H9 (cell line): ENCODE measurements at regions not wholly inside any gene's neighbourhood (a gene's known extent, or its start where the extent isn't known, plus 50 kb on each side); places are given as distances from the start of the nearest gene placed in this dataset.

Experiments
- DNase-seq: peaks from one replicate; pipeline ENCODE4 v3.0.0-alpha.2; 2017
- H2AFZ ChIP-seq: one replicate; pipeline ENCODE4 v1.6.1; 2013; ENCODE audit warnings: mild to moderate bottlenecking, low read length, control low read depth, moderate library complexity
- H2AK5ac ChIP-seq: 2 replicates; pipeline ENCODE4 v1.6.1; 2013; ENCODE audit warnings: low read length, control low read depth, mixed read lengths; ENCODE audit not compliant: insufficient read length
- H2BK120ac ChIP-seq: one replicate; pipeline ENCODE4 v1.6.1; 2013; ENCODE audit warnings: low read depth, mild to moderate bottlenecking, low read length, control low read depth, inconsistent platforms; ENCODE audit not compliant: poor library complexity, severe bottlenecking
- H2BK12ac ChIP-seq: 2 replicates; pipeline ENCODE4 v1.6.1; 2013; ENCODE audit warnings: low read length, control low read depth, mixed read lengths, low read depth; ENCODE audit not compliant: insufficient read length
- H2BK15ac ChIP-seq: 2 replicates; pipeline ENCODE4 v1.6.1; 2013; ENCODE audit warnings: low read depth, low read length, control low read depth
- H2BK20ac ChIP-seq: one replicate; pipeline ENCODE4 v1.6.1; 2013; ENCODE audit warnings: low read depth, mild to moderate bottlenecking, low read length, control low read depth, inconsistent platforms; ENCODE audit not compliant: poor library complexity, severe bottlenecking
- H2BK5ac ChIP-seq: 2 replicates; pipeline ENCODE4 v1.6.1; 2013; ENCODE audit warnings: low read length, control low read depth, mixed read lengths; ENCODE audit not compliant: insufficient read length
- H3K14ac ChIP-seq: 2 replicates; pipeline ENCODE4 v1.6.1; 2013; ENCODE audit warnings: low read length, control low read depth; ENCODE audit not compliant: insufficient read depth
- H3K18ac ChIP-seq: 2 replicates; pipeline ENCODE4 v1.6.1; 2013; ENCODE audit warnings: low read depth, mild to moderate bottlenecking, mixed read lengths, low read length, control low read depth; ENCODE audit not compliant: insufficient read length
- H3K23ac ChIP-seq: 2 replicates; pipeline ENCODE4 v1.6.1; 2013; ENCODE audit warnings: low read length, control low read depth, mixed read lengths, low read depth; ENCODE audit not compliant: insufficient read length
- H3K23me2 ChIP-seq: 2 replicates; pipeline ENCODE4 v1.6.1; 2013; ENCODE audit warnings: low read depth, mild to moderate bottlenecking, mixed read lengths, low read length, control low read depth; ENCODE audit not compliant: insufficient read length, poor library complexity, severe bottlenecking
- H3K27ac ChIP-seq: 2 replicates; pipeline ENCODE4 v1.5.1; 2013; ENCODE audit warnings: low read length, control low read depth, mixed read lengths, low read depth; ENCODE audit not compliant: insufficient read length
- H3K27me3 ChIP-seq: 2 replicates; pipeline ENCODE4 v1.6.1; 2013; ENCODE audit warnings: low read length, control low read depth, inconsistent platforms; ENCODE audit not compliant: insufficient read depth
- H3K4ac ChIP-seq: 2 replicates; pipeline ENCODE4 v1.6.1; 2013; ENCODE audit warnings: low read depth, mild to moderate bottlenecking, control low read depth, inconsistent platforms, low read length, moderate library complexity
- H3K4me1 ChIP-seq: 2 replicates; pipeline ENCODE4 v1.6.1; 2013; ENCODE audit warnings: low read length, control low read depth, inconsistent platforms; ENCODE audit not compliant: insufficient read depth
- H3K4me2 ChIP-seq: 2 replicates; pipeline ENCODE4 v1.6.1; 2013; ENCODE audit warnings: low read length, control low read depth, mixed read lengths; ENCODE audit not compliant: insufficient read length, insufficient read depth
- H3K56ac ChIP-seq: 2 replicates; pipeline ENCODE4 v1.6.1; 2013; ENCODE audit warnings: low read depth, mild to moderate bottlenecking, mixed read lengths, low read length, control low read depth; ENCODE audit not compliant: insufficient read length
- H3K79me1 ChIP-seq: 2 replicates; pipeline ENCODE4 v1.6.1; 2013; ENCODE audit warnings: low read depth, mild to moderate bottlenecking, moderate library complexity, low read length, control low read depth, inconsistent platforms; ENCODE audit not compliant: insufficient read depth, poor library complexity, severe bottlenecking
- H3K79me2 ChIP-seq: 2 replicates; pipeline ENCODE4 v1.6.1; 2013; ENCODE audit warnings: low read length, control low read depth, inconsistent platforms; ENCODE audit not compliant: insufficient read depth
- H3K9ac ChIP-seq: 2 replicates; pipeline ENCODE4 v1.6.1; 2013; ENCODE audit warnings: low read length, control low read depth, mixed read lengths; ENCODE audit not compliant: insufficient read length; ENCODE audit errors: extremely low read depth
- H3K9me3 ChIP-seq: one replicate; pipeline ENCODE4 v1.6.1; 2013; ENCODE audit warnings: low read depth, low read length, inconsistent platforms; ENCODE audit not compliant: control insufficient read depth
- H3T11ph ChIP-seq: one replicate; pipeline ENCODE4 v1.6.1; 2013; ENCODE audit warnings: mild to moderate bottlenecking, low read length, control low read depth, inconsistent platforms
- H4K20me1 ChIP-seq: one replicate; pipeline ENCODE4 v1.6.1; 2013; ENCODE audit not compliant: control insufficient read depth, insufficient read length, insufficient read depth
- H4K5ac ChIP-seq: 2 replicates; pipeline ENCODE4 v1.6.1; 2013; ENCODE audit warnings: low read depth, mild to moderate bottlenecking, mixed read lengths, low read length, control low read depth; ENCODE audit not compliant: insufficient read length
- H4K8ac ChIP-seq: replicated peaks from 2 replicates; pipeline ENCODE4 v1.6.1; 2013; ENCODE audit warnings: low read length, control low read depth, mixed read lengths, low read depth; ENCODE audit not compliant: insufficient read length
- H4K91ac ChIP-seq: 2 replicates; pipeline ENCODE4 v1.6.1; 2013; ENCODE audit warnings: low read depth, mild to moderate bottlenecking, moderate library complexity, mixed read lengths, low read length, control low read depth; ENCODE audit not compliant: insufficient read length
- H3K27ac Mint-ChIP-seq, 3 experiments: 2 replicates in 2 of 3; 3 replicates in 1 of 3; pipeline ENCODE4 v1.8.0; 2020 to 2021; ENCODE audit warnings: mixed read lengths in 3 of 3, mild to moderate bottlenecking in 1 of 3, moderate library complexity in 1 of 3
- H3K27me3 Mint-ChIP-seq: 2 replicates; pipeline ENCODE4 v1.8.0; 2021; ENCODE audit warnings: low read depth, mild to moderate bottlenecking, moderate library complexity, mixed read lengths
- H3K36me3 Mint-ChIP-seq, 3 experiments: 2 replicates in 2 of 3; 3 replicates in 1 of 3; pipeline ENCODE4 v1.8.0; 2020 to 2021; ENCODE audit warnings: low read depth in 3 of 3, mixed read lengths in 3 of 3; ENCODE audit not compliant: insufficient read depth in 1 of 3
- H3K4me1 Mint-ChIP-seq, 2 experiments: 2 replicates each; pipeline ENCODE4 v1.8.0; 2020; ENCODE audit warnings: mixed read lengths in 2 of 2
- H3K4me3 Mint-ChIP-seq, 2 experiments: 2 replicates in 1 of 2; 3 replicates in 1 of 2; pipeline ENCODE4 v1.8.0; 2020 to 2021; ENCODE audit warnings: mild to moderate bottlenecking in 2 of 2, mixed read lengths in 2 of 2, moderate library complexity in 1 of 2
- H3K9me3 Mint-ChIP-seq, 2 experiments: 2 replicates in 1 of 2; 3 replicates in 1 of 2; pipeline ENCODE4 v1.8.0; 2020; ENCODE audit warnings: mild to moderate bottlenecking in 2 of 2, mixed read lengths in 2 of 2, moderate library complexity in 1 of 2
- WGBS: extraction: QIAGEN DNeasy Blood & Tissue Kit; methylation state at CpG from one replicate; pipeline ENCODE4 v1.1.7; 2013; ENCODE audit warnings: missing lambda C conversion rate, low lambda C conversion rate, mixed read lengths; ENCODE audit not compliant: insufficient read length; ENCODE audit errors: extremely low coverage; 5-methylcytosine and 5-hydroxymethylcytosine counted together
- TF ChIP-seq, protein P1 (sequence below): fragments of 200-600 bp; sonication (generic); conservative IDR thresholded peaks from 3 replicates; pipeline ENCODE4 v1.8.0; 2021; ENCODE audit warnings: antibody characterized with exemption, mild to moderate bottlenecking

GRCh38 chr2:121088251-121089165, 196.5 kb downstream of the TFCP2L1 start:
- Histone ChIP-seq H2BK15ac (no peak overlapping the region), H2BK5ac (no peak overlapping the region), H3T11ph (no peak overlapping the region), H3K4me2 (no peak overlapping the region), H3K56ac (no peak overlapping the region), H4K8ac (no peak overlapping the region), H4K91ac (no peak overlapping the region), H3K4ac (no peak overlapping the region), H3K4me1 (no peaks in the 10 kb centered on the region), H3K27me3 (no peaks in the 10 kb centered on the region), H3K23ac (no peak overlapping the region), H2BK120ac (no peak overlapping the region), H3K9ac (no peak overlapping the region), H4K5ac (no peak overlapping the region), H3K9me3 (no peaks in the 10 kb centered on the region), H3K23me2 (no peaks in the 10 kb centered on the region), H2AFZ (no peak overlapping the region), H2BK20ac (no peak overlapping the region), H3K14ac (no peak overlapping the region; the same call in 1 of the 2 replicates), H4K20me1 (no peaks in the 10 kb centered on the region), H3K79me1 (no peaks in the 10 kb centered on the region), H3K27ac (no peak overlapping the region), H3K18ac (no peak overlapping the region), H3K79me2 (no peaks in the 10 kb centered on the region), H2AK5ac (no peak overlapping the region), H2BK12ac (no peak overlapping the region)
- WGBS: no CpG with 5 or more reads among the region's 27 CpGs
- no peak overlapping the region for H3K4me3 Mint-ChIP-seq
- DNase-seq: no peak
- no peaks in the 10 kb centered on the region for H3K4me1 Mint-ChIP-seq
- no peak overlapping the region for H3K27ac Mint-ChIP-seq
- H3K36me3 Mint-ChIP-seq: peaks cover 0 to 3% (median 3%) of the 10 kb centered on the region in 3 experiments; a peak in 3 of 7 replicates
- peaks cover 8 to 18% of the 10 kb centered on the region in 2 experiments; a peak in 4 of 5 replicates for H3K9me3 Mint-ChIP-seq
- H3K27me3 Mint-ChIP-seq: peaks cover 9% of the 10 kb centered on the region
- TF ChIP-seq, protein P1, sequence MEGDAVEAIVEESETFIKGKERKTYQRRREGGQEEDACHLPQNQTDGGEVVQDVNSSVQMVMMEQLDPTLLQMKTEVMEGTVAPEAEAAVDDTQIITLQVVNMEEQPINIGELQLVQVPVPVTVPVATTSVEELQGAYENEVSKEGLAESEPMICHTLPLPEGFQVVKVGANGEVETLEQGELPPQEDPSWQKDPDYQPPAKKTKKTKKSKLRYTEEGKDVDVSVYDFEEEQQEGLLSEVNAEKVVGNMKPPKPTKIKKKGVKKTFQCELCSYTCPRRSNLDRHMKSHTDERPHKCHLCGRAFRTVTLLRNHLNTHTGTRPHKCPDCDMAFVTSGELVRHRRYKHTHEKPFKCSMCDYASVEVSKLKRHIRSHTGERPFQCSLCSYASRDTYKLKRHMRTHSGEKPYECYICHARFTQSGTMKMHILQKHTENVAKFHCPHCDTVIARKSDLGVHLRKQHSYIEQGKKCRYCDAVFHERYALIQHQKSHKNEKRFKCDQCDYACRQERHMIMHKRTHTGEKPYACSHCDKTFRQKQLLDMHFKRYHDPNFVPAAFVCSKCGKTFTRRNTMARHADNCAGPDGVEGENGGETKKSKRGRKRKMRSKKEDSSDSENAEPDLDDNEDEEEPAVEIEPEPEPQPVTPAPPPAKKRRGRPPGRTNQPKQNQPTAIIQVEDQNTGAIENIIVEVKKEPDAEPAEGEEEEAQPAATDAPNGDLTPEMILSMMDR: no peak
